ENCODE measurements at regions not wholly inside any gene's neighbourhood (a gene's known extent, or its start where the extent isn't known, plus 50 kb on each side); places are given as distances from the start of the nearest gene placed in this dataset.

DNA sequence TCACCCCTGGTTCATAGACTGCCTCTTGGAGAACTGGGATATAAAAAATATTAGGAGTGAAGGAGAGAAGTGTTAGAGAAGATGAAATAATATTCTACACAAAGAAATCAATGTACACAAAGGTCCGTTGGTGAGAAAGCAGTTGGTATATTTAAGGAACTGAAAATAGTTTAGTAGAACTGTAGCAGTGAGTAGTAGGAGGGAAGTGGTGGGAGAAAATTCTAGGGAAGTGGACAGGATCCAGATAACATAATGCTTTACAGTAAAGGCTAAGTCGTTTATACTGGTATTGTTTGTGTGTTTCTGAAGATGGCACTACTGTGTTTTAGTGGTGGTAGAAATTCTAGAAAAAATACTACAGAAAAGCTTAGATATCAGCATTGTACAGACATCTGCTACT is 120.8 kb upstream of the CHORDC1 start:
- TF ChIP-seq POLR2AphosphoS5 (IDR thresholded peaks at IDR 0.05; ENCODE audit: low read depth, low read length): no peak
- TF ChIP-seq, protein P1, sequence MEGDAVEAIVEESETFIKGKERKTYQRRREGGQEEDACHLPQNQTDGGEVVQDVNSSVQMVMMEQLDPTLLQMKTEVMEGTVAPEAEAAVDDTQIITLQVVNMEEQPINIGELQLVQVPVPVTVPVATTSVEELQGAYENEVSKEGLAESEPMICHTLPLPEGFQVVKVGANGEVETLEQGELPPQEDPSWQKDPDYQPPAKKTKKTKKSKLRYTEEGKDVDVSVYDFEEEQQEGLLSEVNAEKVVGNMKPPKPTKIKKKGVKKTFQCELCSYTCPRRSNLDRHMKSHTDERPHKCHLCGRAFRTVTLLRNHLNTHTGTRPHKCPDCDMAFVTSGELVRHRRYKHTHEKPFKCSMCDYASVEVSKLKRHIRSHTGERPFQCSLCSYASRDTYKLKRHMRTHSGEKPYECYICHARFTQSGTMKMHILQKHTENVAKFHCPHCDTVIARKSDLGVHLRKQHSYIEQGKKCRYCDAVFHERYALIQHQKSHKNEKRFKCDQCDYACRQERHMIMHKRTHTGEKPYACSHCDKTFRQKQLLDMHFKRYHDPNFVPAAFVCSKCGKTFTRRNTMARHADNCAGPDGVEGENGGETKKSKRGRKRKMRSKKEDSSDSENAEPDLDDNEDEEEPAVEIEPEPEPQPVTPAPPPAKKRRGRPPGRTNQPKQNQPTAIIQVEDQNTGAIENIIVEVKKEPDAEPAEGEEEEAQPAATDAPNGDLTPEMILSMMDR (IDR thresholded peaks at IDR 0.05): no peak
- no peak for TF ChIP-seq SIN3A (IDR thresholded peaks at IDR 0.05; ENCODE audit: borderline replicate concordance, insufficient read depth, low read depth, low read length)
- no peak for TF ChIP-seq TCF7L2 (IDR thresholded peaks at IDR 0.05; ENCODE audit: low read depth, low read length)
- no peak for TF ChIP-seq REST (IDR thresholded peaks at IDR 0.05; ENCODE audit: insufficient read depth in 1 of 2, low read depth in 2 of 2, low read length in 1 of 2)
